GM18508 (cell line): ENCODE measurements at regions not wholly inside any gene's neighbourhood (a gene's known extent, or its start where the extent isn't known, plus 50 kb on each side); places are given as distances from the start of the nearest gene placed in this dataset.
"Not testable (repeated sequence)": the region's sequence is repeated elsewhere in the genome, so short reads cannot be mapped to it uniquely, and the experiment has no call there.

Source experiments
- ATAC-seq: cut with Tn5 transposase; IDR thresholded peaks from one replicate; pipeline ENCODE4 v1.9.1; 2021; ENCODE audit warnings: moderate number of reproducible peaks; ENCODE audit not compliant: insufficient read depth, unreplicated experiment

DNA sequence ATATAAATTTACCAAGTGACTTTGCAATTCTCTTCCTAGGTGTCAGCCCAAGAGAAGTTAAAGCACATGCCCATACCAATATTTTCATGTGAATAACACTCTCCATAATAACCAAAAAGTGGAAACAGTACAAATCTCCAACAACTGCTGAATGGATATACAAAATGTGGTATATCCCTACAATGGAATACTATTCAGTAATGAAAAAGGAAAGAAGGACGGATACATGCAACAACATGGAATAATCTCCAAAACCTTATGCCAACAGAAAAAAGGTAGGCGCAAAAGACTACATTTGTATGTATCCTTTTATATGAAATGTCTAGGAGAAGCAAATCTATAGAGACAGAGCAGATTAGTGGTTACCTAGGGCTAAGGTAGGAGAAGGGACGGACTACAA lies 487.7 kb upstream of the ID4 start:
- no peak for ATAC-seq

DNA sequence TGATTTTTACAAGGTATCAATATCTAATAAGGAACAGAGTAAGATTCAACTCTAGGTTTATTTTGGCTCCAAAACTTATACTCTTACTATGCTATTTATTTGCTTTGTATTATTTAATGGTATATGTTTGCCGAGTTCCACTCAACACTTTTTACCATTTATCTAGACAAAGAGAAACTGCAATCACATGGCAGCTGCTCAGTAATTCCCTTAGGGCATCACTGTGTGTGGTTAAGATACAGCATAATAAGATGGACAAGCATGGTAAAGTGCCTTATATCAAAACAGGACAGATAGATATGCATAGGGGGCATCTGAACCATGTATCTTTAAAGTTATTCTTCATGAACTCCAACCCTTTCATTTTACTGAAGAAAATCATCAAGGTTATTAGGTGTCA lies 483.0 kb upstream of the ID4 start:
- no peak for ATAC-seq

DNA sequence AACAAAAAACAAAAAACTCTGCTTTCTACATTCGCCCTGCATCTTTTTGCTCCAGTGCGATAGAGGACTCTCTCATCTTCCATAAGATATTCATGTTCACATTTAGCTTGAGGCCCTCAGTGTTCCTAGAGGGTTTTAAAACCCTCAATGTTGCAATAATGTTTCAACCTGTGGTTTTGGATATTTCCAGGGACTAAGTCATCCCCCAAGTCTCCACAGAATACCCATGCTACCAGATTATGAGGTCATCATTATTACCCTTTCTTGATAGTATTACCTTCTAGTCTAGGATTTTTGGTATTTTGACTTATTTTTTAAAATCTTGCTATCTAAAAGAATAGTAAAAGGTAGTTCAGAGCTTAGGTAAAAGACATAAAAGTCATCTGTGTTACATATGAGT lies 480.5 kb upstream of the ID4 start:
- ATAC-seq: no peak

DNA sequence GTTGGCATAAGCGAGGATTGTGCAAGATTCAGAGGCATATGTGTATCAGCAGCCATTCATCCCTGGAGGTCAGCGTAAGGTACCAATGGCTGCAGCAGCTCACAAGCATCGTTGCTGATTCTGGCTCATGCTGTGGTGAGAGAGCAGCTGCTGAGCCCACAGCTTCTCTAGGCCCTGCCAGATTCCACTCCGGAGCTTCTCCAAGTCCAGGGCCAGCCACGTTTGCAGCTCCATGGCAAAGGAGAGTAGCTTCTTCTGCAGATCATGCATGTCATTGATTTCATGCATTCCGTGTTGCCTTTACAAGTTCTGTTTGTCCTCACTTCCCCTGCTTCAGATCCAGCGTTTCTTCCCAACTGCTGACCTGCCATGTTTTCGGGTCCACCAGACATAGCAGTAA lies 474.8 kb upstream of the ID4 start:
- no peak for ATAC-seq

DNA sequence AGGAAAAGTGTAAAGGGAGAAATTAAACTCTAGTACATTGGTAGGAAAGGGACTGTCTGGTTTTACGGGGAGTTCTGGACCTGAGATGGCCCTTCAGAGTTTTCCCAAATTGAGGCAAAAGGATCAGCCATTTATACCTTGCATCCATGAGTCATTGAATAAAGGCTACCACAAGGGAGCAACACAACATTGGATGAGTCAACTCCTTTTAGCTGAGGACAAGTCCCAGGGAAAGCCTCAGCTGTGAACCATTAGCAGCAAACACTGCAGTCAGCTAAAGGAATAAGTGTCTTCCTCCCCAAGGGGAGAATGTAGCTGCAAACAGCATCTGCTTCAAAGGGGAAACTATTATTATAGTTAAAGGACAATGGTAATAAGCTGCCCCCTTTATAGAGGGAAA lies 468.7 kb upstream of the ID4 start:
- no peak for ATAC-seq

DNA sequence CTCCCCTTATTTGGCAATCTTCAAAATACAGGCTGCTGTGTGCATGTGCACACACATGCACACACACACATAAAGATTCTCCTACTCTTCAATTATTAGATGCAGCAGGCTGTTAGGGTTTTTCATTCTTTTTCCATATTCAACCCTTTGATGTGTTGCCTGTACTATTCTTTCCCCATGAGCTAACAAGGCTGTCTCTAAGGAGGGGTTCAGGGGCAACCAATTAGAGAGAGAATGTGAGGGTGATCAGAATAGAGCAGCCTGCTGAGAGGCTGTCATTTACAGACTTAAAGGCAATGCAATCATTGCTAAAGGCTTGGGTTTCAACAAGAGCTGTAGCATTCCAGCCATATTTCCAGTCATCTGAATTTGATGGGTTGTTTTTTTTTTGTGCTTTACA lies 467.4 kb upstream of the ID4 start:
- no peak for ATAC-seq

DNA sequence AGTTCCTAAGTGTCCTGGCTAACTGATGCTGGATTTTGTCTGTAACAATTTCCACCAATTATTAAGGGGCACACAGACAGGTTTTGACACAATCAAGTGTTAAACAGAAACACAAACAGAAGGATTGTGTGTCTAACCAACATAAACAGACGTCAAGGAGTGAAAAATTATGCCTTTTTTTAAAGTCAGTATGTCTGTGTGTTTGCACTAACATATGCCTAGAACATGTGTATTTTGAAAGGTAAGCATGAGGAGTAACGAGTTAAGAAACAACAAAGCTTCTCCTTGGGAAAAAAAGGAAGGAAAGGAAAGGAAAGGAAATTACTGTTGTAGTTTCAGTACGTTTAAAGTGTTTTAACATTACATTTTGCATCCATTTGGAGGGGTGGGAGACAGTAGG lies 466.3 kb upstream of the ID4 start:
- ATAC-seq: no peak

DNA sequence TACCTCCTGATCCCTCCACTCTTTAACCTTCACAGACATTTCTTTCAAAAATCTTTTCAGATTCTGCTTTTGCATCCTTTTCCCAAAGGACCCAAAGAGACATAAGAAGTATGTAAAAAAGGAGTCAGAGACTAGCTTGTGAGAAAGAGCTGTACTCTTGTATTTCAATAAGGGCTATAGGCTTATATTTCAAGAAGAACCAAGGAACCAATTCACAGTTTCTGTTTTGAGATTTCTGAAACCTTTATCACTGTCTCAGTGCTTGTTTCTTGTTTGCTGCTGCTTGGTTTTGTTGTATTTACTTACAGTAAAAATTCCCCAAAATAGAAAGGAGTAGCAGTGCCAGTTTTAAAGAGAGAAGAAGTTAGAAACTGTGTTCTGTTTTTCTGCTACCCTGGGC lies 461.6 kb upstream of the ID4 start:
- no peak for ATAC-seq

DNA sequence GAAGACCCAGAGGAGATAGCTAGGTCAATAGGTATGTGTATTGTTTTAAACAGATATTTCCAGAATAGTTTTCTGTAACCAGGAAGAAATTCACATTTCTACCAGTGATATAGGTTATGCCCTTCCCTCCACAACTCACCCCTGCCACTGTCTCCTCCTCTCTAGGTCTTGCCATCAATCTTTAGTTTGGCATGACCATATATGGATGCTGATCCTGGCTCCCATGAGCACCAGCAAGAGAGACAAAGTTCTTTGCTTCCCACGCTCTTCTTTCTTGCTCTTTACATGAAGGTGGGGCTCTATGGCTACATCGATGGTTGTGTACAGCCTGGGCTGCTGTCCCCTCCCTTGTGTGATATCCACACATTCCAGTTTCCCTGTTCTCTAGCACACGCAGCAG lies 459.4 kb upstream of the ID4 start:
- no peak for ATAC-seq

DNA sequence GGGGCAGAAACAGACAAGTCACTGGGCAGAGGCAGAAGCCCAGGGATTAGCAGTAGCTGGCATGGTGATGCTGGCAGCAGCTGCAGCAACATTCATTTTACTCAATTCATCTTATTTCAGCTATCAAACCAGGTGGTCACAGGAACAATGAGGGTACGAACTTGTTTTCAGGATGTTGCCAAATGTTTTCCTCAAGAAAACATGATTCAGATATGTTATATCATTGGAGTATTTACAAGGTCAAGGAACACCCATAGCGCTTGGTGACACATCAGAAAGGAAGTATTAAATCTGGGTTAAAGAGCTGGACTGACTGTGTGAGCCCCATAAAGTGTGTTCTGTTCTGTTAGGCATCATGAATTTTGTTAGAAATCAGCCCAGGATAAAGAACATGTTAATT lies 456.9 kb upstream of the ID4 start:
- no peak for ATAC-seq

DNA sequence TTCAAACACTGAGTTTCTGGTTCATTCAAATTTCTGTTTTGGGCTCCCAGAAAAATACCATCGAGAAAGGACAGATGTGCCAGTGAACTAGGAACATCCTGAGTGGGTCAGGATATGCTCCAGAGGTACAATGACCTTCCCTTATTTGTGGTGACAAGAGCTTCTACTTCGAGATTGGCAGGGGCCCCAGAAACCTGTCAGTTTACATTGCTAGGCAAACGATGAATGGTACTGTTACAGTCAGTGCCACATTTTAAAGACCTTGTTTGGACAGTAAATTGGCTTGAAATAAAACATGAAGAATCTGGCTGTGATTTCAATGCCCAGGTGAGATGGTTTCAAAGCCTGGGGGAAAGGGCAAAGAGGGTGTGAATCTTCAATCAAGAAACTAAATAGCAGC lies 454.5 kb upstream of the ID4 start:
- ATAC-seq: no peak

DNA sequence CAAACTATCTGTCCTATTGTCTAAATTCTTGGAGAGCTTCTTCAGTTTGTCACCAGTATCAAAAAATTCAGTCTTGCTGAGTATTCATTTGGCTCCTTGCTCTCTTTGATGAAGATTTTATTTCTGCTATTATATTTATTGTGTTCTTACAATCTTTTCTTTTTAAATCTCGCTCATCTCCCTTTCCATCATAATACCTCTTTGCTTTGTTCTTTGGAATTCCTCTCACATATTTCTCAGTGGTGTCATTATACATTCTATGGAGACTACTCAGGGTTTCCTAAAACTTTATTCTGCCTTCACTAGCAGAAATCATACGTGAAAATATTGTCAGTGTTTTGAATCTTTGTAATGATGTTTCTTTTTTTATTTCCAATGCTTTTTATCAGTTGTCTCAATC lies 445.2 kb upstream of the ID4 start:
- ATAC-seq: no peak

DNA sequence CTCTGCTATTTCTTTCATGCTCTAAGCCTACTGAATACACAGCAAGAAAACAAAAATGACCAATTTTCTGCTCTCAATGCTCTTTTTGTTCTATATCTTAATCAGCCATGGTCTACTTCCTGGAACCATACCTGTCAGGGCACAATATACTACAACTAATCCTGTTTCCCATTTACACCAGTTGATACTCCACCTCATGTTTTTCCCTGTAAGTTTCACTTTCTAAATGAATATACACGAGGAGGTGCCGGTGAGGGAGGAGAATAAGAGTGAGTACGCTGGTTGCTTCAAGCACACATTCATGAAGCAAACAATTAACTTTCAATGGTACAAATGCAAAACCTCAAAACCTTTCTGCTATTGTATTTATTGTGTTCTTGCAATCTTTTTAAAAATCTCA lies 443.1 kb upstream of the ID4 start:
- ATAC-seq: no peak

DNA sequence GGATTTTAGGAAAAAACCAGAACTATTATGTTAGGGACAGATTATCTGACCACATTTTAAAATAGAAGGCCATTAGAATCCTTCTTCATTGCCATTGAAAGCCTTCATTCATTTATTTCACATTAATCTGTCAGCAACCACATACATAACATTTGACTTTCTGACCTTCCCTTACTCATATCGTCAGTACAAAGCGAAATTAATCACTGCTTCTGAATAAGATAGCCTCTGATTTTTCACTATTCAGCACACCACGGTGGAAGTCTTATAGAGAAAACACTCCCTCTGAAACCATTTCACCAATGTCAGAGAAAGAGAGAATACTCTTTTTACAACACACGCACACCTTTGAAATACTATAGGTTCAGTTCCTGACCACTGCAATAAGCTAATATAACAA lies 442.5 kb upstream of the ID4 start:
- ATAC-seq: no peak

DNA sequence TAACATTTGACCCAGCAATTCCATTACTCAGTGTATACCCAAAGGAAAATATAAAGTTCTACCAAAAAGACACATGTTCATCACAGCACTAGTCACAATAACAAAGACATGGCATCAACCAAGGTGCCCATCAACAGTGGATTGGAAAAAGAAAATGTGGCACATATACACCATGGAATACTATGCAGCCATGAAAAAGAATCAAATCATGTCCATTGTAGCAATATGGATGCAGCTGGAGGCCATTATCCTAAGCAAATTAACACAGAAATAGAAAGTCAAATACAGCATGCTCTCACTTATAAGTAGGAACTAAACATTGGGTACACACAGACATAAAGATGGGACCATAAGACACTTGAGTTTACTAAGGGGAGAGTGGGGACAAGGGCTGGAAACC lies 441.9 kb upstream of the ID4 start:
- ATAC-seq: no peak

DNA sequence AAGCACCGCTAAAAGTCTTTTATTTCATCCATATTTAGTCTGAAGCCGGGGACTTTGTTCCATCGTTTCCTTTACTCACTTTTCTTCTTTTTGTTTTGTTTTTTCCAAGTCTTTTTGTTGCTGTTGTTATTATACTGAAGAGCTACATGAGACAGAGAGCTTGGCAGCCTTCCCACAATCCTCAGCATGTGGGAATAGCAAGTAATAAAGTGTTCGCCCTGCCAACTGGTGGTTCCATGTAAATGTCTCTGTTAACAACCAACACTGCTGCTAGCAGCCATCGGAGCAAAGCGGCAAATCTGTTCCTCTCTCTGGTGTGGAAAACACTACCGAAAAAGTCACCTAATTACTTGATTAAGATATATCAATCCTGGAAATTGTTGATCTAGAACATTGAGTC lies 437.8 kb upstream of the ID4 start:
- no peak for ATAC-seq

DNA sequence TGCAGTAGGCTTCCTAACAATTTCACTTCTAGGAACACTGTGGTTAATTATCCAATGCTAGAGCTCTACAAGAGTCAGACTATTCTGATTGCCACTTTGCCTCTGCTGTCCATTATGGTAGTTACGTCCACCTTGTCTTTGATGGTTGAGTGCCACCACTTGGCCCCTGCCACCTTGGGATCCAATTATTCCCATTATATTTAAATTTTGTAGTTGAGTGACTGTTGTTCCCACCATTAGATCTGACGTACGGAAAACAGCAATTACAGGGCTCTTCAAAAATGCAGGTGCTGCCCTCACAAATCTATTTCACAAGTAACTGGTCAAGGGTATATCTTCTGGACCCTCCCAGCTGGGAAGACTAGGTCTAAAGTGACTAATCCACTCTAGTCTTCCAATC lies 432.3 kb upstream of the ID4 start:
- ATAC-seq: not testable (repeated sequence)

DNA sequence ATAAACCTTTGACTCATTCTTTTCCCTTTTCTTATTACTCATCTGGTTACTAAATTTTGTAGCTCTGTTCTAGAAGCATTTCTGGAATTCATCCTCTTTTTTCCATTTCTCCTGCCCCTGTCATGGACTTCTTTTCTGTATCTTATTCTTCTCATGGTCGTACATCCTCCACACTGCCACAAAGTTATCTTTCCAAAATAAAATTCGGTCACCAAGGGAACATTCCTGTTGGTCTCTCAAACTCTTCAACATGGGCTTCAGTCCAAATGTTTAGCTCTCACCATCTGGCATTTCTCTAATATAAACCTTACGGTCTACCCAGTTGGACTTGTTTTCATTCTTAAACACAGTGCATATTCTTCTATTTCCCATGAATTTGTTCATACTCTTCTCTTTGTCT lies 428.8 kb upstream of the ID4 start:
- no peak for ATAC-seq

DNA sequence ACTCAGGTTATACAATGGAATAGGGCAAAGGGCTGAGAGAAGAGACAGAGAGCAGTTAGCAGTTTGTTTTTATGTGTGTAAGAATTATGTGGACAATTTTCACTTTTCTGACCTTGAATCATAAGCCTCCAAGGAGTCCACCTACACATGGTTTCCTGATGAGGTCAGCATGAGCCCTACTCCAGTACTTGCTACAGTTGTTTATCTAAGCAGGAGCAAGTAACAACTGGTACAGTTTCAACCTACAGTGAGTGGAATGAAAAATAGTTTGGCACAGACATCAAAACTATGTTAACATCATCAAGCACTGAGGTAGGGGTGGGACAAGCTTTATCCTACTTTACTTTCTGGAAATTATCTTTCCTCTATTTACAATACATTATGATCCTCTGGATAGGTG lies 426.7 kb upstream of the ID4 start:
- no peak for ATAC-seq

DNA sequence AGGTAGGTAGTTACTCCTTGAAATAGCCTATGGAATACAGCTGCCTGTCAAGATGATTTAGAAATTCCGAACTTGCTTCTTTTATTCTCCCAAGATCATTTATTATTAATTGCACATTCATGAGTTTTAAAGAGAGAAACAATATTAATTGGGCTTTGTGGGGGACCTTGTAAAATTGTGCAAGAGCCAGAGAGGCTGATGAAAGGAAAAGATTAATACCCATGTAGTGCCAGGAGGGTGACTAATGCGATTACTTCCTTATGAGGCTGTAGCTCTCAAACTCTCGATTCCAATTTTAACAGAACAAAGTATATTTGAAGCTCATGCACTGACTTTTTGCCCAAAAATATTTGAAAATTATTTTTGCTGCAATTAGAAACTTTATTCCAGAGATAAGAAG lies 423.8 kb upstream of the ID4 start:
- no peak for ATAC-seq

DNA sequence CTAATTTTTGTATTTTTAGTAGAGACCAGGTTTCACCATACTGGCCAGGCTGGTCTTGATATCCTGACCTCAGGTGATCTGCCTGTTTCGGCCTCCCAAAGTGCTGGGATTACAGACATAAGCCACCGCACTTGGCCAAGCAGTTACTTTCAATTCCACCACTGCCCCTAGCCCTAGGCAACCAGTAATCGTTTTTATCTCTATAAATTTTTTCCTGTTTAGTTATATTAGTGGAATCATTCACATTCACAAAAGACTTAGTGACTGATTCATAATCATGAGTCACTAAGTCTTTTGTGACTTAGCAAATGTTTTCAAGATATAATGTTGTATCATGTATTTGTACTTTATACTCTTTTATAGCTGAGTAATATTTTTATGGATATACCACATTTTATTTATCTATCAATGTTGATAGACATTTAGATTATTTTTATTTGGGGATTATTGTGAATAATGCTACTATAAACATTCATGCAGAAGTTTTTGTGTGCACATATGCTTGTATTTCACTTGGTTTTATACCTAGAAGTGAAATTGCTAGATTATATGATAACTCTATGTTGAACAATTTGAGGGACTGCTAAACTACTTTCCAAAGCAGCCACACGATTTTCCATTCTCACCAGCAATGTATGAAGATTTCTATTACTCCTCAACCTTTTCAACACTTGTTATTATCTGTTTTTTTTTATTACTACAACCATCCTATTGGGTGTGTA lies 421.4 kb upstream of the ID4 start:
- no peak for ATAC-seq

DNA sequence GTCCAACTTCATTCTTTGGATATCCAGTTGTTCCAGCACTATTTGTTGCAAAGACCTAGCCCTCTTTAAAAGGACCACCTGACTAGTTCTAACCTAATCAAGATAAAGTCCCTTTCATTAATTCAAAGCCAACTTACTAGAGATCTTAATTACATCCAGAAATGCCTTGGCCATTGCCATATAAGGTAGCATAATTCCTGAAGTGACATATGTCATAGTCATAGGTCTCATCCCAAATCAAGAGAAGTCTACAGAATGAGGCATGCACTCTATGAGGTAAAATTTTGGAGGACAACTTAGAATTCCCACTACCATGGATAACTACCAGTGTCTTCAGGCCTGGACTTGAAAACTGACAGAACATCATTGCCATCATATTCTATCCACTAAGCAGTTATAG lies 420.4 kb upstream of the ID4 start:
- ATAC-seq: no peak

DNA sequence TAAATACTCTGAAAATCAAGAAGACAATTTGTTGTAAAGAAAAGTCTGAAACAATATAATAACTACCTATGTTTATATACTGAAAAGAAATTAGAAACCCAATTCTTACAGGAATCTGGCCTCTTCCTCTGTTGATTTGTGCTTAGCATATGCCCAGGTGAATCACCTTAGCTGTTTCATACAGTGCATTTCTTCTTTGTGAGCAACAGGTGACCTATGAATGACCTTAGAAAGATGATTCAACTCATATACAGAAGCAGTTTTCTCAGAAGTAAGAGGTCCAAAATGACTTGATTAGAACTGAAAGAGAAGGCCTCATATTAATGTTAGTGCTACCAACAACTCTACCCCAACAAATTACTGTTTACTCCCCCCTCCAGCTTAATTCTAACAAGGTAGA lies 419.5 kb upstream of the ID4 start:
- ATAC-seq: no peak
